ENCODE measurements at regions not wholly inside any gene's neighbourhood (a gene's known extent, or its start where the extent isn't known, plus 50 kb on each side); places are given as distances from the start of the nearest gene placed in this dataset.

DNA sequence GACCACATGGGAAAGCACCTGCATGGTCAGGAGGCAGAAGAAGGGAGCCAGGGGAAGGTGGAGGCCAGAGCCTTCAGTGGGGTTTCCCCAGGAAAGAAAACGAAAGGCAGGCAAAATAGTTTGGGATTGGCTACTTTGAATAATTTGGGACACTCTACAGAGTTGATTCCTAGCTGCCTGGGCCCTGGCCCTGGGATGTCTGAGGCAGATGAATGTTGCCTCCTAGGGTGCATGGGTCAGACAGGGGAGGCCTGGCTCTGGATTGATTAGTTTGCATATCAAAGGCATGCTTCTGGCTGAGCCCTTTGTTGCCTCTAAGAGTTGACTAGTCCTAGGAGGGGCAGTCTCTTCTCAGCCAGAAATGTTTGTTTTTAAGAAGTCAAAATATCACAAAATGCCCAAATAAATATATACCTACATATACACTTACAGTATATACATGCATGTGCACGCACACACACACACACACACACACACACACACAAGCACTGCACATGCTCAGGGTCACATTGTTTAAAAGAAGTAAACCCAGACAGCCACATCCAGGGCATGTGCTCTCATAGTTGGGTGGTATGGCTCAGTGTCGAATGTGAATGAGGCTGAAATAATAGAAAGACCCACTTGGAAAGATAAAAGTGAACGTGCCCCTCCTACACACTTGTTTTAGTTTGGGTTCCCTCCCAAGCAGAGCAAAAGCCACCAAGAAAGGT lies 184.2 kb downstream of the GPAM start:
- H3K9me3 ChIP-seq (replicated peaks; ENCODE audit: control insufficient read depth, insufficient read depth, low read length) = no peaks in the 10 kb centered on the region
- whole genome bisulfite sequencing (ENCODE audit: insufficient coverage, insufficient replicate concordance, low lambda C conversion rate, missing lambda C conversion rate) = 5% methylated on average over 4 of the region's 4 CpGs
- FAIRE-seq (no peak), ATAC-seq (no peak), DNase-seq (ENCODE audit: low read depth, low spot score) (no peak)
- ChIA-PET CTCF (no interaction called here), POLR2A (no interaction called here), RAD21 (ENCODE audit: unreplicated experiment) (no interaction called here), SMC1A (ENCODE audit: uncharacterized antibody, unreplicated experiment) (interaction anchor here (0.8 to 1.4 kb wide), 2 partner anchors 8 to 10 kb away, joined by 3 read pairs; no protein-coding TSS in a partner anchor)
- BruUV-seq (replicated peaks) = no TSS peak
- H3K79me2 ChIP-seq (ENCODE audit: control insufficient read depth, insufficient read depth, low read length) = no peaks in the 10 kb centered on the region
- H3K4me1 ChIP-seq (ENCODE audit: control insufficient read depth, insufficient read depth, low read length) = no peaks in the 10 kb centered on the region
- in situ Hi-C loops (cut with MboI) (no loop called here), intact Hi-C loops (cut with micrococcal nuclease; ENCODE audit: unreplicated experiment) (no loop called here)
- H3K4me2 ChIP-seq (ENCODE audit: control insufficient read depth, insufficient read depth) = no peak overlapping the region
- no peaks in the 10 kb centered on the region for H3K36me3 ChIP-seq (ENCODE audit: control insufficient read depth in 2 of 2, insufficient read depth in 2 of 2, low read length in 1 of 2)
- no peaks in the 10 kb centered on the region for H4K20me1 ChIP-seq (ENCODE audit: control insufficient read depth, insufficient read depth)
- no peaks in the 10 kb centered on the region for H3K27me3 ChIP-seq (replicated peaks in 1 of 2; ENCODE audit: control insufficient read depth in 2 of 2, insufficient read depth in 2 of 2, low read length in 1 of 2)
- no peak for TF ChIP-seq MYB (IDR thresholded peaks at IDR 0.05; ENCODE audit: borderline replicate concordance, low read depth, low read length)
- TF ChIP-seq GATAD2B (conservative IDR thresholded peaks at IDR 0.05; ENCODE audit: low read depth) = no peak
- TF ChIP-seq STAT3 (IDR thresholded peaks at IDR 0.05; ENCODE audit: low read depth, low read length) = no peak
- no peak for TF ChIP-seq ZBTB33 (IDR thresholded peaks at IDR 0.05)
- no peak for TF ChIP-seq JUNB (IDR thresholded peaks at IDR 0.05)
- no peak for TF ChIP-seq FOS (IDR thresholded peaks at IDR 0.05; ENCODE audit: borderline replicate concordance, extremely low read depth, insufficient read length)
- no peak for TF ChIP-seq KAT2A (conservative IDR thresholded peaks at IDR 0.05; ENCODE audit: control insufficient read depth, low read depth, low read length)
- no peak overlapping the region for H3K9ac ChIP-seq (ENCODE audit: control insufficient read depth, insufficient read depth, low read length)
- no peak overlapping the region for H3K4me3 ChIP-seq
- H3K27ac ChIP-seq (ENCODE audit: control insufficient read depth, insufficient read depth) = no peak overlapping the region
- H2AFZ ChIP-seq (ENCODE audit: control insufficient read depth, low read depth, low read length) = no peak overlapping the region
